ENCODE measurements at regions not wholly inside any gene's neighbourhood (a gene's known extent, or its start where the extent isn't known, plus 50 kb on each side); places are given as distances from the start of the nearest gene placed in this dataset.

GRCh38 chr16:86299882-86300610 is 210.3 kb upstream of the FOXF1 start:
- no peak for DNase-seq (ENCODE audit: low spot score)

DNA sequence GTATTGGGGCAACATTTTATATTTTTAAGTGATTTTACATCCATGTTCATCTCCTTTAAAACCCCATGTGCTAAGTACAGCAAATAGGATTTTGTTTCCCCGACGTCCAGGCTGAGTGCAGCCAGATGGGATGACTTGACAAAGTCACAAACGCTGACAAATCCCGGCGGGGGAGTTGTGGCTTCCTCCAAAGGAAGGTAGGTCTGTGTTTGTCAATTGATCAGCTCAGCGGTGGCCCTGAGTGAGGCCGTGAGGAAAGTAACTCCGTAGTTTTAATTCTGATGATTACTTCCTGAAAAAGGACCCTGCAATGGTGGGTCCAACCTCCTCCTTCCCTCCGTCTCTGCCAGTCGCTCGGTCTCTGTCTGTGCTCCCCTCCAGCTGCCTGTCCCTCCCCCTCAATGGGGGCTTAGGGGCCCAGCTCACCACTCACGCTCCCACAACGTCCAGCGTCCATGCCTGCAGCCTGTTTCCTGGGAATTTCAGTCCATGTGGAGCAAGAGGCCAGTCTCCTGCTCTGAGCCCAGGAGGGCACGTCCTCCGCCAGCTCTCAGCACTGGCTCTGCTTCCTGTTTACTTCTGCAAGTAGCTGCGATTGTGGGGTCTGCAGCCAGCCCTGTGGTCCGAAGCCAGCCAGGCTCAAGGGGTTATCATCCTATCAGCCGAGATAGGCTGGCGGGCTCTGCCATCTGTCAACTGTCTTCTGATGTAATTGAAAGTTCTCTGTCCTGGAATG is 209.4 kb upstream of the FOXF1 start:
- no peak for DNase-seq (ENCODE audit: low spot score)

GRCh38 chr16:86302421-86303109 is 207.8 kb upstream of the FOXF1 start:
- DNase-seq (ENCODE audit: low spot score): no peak

- DNase-seq (ENCODE audit: low spot score): no peak
These were observed 206.3 kb upstream of the FOXF1 start for GRCh38 chr16:86303787-86304678.

GRCh38 chr16:86304868-86305267 is 205.5 kb upstream of the FOXF1 start:
- no peak for DNase-seq (ENCODE audit: low spot score)

- DNase-seq (ENCODE audit: low spot score): no peak
These were observed 204.9 kb upstream of the FOXF1 start for GRCh38 chr16:86305440-86305839.

GRCh38 chr16:86306011-86306644 is 204.2 kb upstream of the FOXF1 start:
- no peak for DNase-seq (ENCODE audit: low spot score)

- DNase-seq (ENCODE audit: low spot score): no peak
These were observed 203.4 kb upstream of the FOXF1 start for GRCh38 chr16:86306811-86307513.

DNA sequence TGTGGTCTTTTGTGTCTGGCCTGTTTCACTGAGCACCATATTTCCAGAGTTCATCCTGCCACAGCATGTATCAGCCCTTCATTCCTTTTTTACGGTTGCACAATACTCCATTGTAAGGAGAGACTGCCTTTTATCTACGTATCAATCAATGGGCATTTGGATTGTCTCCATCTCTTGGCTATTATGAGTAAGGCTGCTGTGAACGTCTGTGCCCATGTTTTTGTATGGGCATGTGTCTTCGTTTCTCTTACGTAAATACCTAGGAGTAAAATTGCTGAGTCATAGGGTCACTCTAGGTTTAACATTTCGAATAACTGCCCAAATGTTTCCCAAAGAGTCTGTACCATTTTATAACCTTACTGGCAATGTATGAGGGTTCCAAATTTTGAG is 202.8 kb upstream of the FOXF1 start:
- DNase-seq (ENCODE audit: low spot score): no peak

DNA sequence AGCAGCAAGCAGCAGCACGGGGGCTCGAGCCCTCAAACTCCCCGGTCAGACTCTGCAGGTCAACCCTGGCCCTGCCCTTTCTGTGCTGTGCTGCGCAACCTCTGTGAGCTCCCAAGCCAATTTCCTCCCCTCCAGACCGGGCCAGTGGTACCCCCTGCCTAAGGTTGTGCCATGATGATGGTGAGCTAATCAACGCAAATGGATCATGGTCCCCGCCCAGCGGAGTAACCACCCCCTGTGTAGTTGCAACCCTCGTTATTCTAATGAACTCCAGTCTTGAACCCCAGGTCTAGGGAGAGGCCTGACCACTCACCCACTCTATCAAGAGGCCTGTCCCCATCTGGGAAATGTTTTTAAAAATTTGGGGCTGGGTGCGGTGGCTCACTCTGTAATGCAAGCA is 201.8 kb upstream of the FOXF1 start:
- no peak for DNase-seq (ENCODE audit: low spot score)

- DNase-seq (ENCODE audit: low spot score): no peak
These were observed 196.7 kb upstream of the FOXF1 start for GRCh38 chr16:86313631-86314030.

DNA sequence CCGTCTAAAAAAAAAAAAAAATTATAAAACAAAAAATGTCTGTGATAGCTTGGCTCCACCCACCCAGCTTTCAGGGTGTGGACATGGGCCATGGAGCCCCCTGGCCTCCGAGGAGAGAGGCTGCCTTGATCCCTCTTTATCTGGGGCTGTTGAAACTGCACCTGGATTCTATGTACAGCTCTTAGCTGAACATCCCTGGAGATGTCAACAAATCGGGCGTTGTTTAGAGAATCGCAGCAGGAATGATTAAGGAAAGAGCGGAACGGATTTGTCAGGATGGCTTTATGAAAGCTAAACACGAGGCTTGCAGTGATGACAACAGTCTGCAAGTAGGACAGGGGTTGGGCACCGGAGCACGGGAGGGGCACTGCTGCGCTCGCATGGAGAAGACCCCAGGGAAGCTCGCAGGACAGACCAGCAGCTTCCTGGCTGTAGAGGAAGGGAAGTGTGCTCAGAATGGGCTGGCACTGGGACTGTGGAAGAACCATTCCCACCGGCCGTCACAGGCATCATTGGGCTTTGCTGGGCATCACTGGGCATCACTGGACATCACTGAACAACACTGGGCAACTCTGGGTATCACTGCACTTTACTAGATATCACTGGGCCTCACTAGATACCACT is 195.8 kb upstream of the FOXF1 start:
- DNase-seq (ENCODE audit: low spot score): no peak

- no peak for DNase-seq (ENCODE audit: low spot score)
These were observed 193.1 kb upstream of the FOXF1 start for GRCh38 chr16:86316967-86317812.

DNA sequence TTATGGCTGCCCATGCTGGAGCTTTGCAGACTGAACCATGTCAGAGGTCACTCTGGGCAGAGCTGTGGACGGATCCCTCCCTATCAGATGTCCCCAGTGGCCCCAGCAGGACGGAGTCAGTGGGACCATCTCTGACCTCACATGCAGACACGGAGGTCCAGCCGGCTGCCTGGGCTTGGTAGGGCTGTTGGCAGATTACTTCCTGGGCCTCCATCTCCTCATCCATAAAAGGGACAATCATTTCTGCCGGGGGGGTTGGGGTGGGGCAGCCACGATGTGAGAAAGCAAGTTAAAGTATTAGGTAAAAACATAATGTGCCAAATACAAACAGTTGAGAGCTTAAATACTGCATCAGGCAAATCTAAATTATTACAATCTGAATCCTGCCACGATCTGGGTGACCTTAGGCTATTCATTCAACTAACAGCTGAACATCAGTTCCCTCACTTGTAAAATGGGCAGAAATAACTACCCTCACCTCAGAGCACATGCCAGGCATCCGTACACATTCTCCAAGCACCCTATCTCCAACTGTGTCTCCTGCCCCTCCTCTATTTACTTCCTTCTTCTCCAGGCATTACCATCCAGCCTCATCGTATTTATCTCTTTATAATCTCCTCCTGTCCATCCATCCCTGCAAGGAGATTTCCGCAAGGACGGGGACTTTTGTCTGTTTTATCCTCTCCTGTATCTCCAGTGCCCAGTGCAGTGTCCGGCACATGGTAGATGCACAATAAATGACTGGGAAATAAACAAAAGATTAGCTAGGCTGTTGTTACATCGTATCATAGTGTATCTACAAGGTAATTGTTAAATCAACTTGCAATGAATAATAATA is 192.3 kb upstream of the FOXF1 start:
- DNase-seq (ENCODE audit: low spot score): no peak

GRCh38 chr16:86319585-86320236 is 190.6 kb upstream of the FOXF1 start:
- no peak for DNase-seq (ENCODE audit: low spot score)

GRCh38 chr16:86320237-86320595 is 190.1 kb upstream of the FOXF1 start:
- DNase-seq (ENCODE audit: low spot score): no peak

DNA sequence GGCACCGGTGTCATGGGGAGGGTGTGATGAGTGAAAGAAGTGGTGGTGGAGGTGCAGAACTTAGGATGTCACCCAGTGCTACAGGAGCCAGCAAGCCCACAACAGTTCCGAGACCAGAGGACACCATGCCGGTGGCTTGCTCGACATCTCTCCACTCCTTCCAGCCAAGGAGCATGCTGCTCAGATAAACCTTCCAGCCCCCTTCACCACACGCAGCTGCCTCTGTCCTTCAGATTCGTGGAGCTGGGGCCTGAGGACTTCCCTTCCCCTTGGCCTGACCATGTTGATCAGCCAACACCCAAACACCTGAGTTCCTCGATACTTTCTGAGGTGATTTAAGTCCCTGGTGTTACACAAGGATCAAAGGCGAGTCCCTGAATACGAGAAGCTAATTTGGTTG is 188.8 kb upstream of the FOXF1 start:
- no peak for DNase-seq (ENCODE audit: low spot score)

- DNase-seq (ENCODE audit: low spot score): no peak
These were observed 188.0 kb upstream of the FOXF1 start for GRCh38 chr16:86322283-86322682.

Measured in pons (tissue), 1 donor.